ENCODE measurements at regions not wholly inside any gene's neighbourhood (a gene's known extent, or its start where the extent isn't known, plus 50 kb on each side); places are given as distances from the start of the nearest gene placed in this dataset.

GRCh38 chr13:50428183-50428877 lies 413.1 kb downstream of the KCNRG start:
- POLR2A ChIA-PET = interaction anchor here (1.3 kb wide), 1 partner anchor 9 kb away, joined by 5 read pairs; no protein-coding TSS in a partner anchor
- no peak overlapping the region for H3K4me3 Mint-ChIP-seq (ENCODE audit: unreplicated experiment)
- intact Hi-C loops (cut with micrococcal nuclease) = no loop called here
- H3K36me3 Mint-ChIP-seq (ENCODE audit: insufficient read depth, unreplicated experiment) = no peaks in the 10 kb centered on the region
- TF ChIP-seq CTCF (IDR thresholded peaks at IDR 0.05; ENCODE audit: unreplicated experiment) = no peak
- H3K9me3 Mint-ChIP-seq (ENCODE audit: unreplicated experiment) = no peaks in the 10 kb centered on the region
- BruUV-seq (replicated peaks) = no TSS peak
- CTCF ChIA-PET = no interaction called here
- DNase-seq (ENCODE audit: unreplicated experiment) = no peak
- H3K27me3 Mint-ChIP-seq (ENCODE audit: insufficient read depth, unreplicated experiment) = no peaks in the 10 kb centered on the region
- H3K4me1 Mint-ChIP-seq (ENCODE audit: insufficient read depth, unreplicated experiment) = no peaks in the 10 kb centered on the region
- H3K27ac Mint-ChIP-seq (ENCODE audit: low read depth, unreplicated experiment) = no peak overlapping the region

- H3K27ac Mint-ChIP-seq (ENCODE audit: low read depth, unreplicated experiment) = no peak overlapping the region
- BruUV-seq (replicated peaks) = no TSS peak
Observed at GRCh38 chr13:50435011-50435410, 408.5 kb downstream of the DLEU7 start.

GRCh38 chr13:50437252-50437651 lies 406.2 kb downstream of the DLEU7 start:
- no peak overlapping the region for H3K4me3 Mint-ChIP-seq (ENCODE audit: unreplicated experiment)
- TF ChIP-seq CTCF (IDR thresholded peaks at IDR 0.05; ENCODE audit: unreplicated experiment) = no peak
- H3K27me3 Mint-ChIP-seq (ENCODE audit: insufficient read depth, unreplicated experiment) = no peaks in the 10 kb centered on the region
- no peaks in the 10 kb centered on the region for H3K9me3 Mint-ChIP-seq (ENCODE audit: unreplicated experiment)
- no TSS peak for BruUV-seq (replicated peaks)
- no peak for DNase-seq (ENCODE audit: unreplicated experiment)
- ChIA-PET POLR2A (interaction anchor here (0.7 to 1.1 kb wide), 2 partner anchors 8 to 313 kb away, joined by 3 to 5 read pairs; no protein-coding TSS in a partner anchor), CTCF (interaction anchor here (0.6 to 1.2 kb wide), 5 partner anchors 10 to 347 kb away, joined by 3 to 4 read pairs (median 4); no protein-coding TSS in a partner anchor)
- intact Hi-C loops (cut with micrococcal nuclease) = no loop called here
- H3K36me3 Mint-ChIP-seq (ENCODE audit: insufficient read depth, unreplicated experiment) = no peaks in the 10 kb centered on the region
- H3K27ac Mint-ChIP-seq (ENCODE audit: low read depth, unreplicated experiment) = no peak overlapping the region
- H3K4me1 Mint-ChIP-seq (ENCODE audit: insufficient read depth, unreplicated experiment) = no peaks in the 10 kb centered on the region

More at GRCh38 chr13:50435011-50435410, 408.5 kb downstream of the DLEU7 start:
- H3K4me3 Mint-ChIP-seq (ENCODE audit: unreplicated experiment) = no peak overlapping the region
- DNase-seq (ENCODE audit: unreplicated experiment) = no peak
- intact Hi-C loops (cut with micrococcal nuclease) = no loop called here
- no peak for TF ChIP-seq CTCF (IDR thresholded peaks at IDR 0.05; ENCODE audit: unreplicated experiment)
- no peaks in the 10 kb centered on the region for H3K36me3 Mint-ChIP-seq (ENCODE audit: insufficient read depth, unreplicated experiment)
- H3K4me1 Mint-ChIP-seq (ENCODE audit: insufficient read depth, unreplicated experiment) = no peaks in the 10 kb centered on the region
- ChIA-PET CTCF (no interaction called here), POLR2A (interaction anchor here (0.7 to 1.8 kb wide), 4 partner anchors 8 to 34 kb away, joined by 3 to 5 read pairs (median 3); no protein-coding TSS in a partner anchor)
- H3K9me3 Mint-ChIP-seq (ENCODE audit: unreplicated experiment) = no peaks in the 10 kb centered on the region
- H3K27me3 Mint-ChIP-seq (ENCODE audit: insufficient read depth, unreplicated experiment) = no peaks in the 10 kb centered on the region

- no peaks in the 10 kb centered on the region for H3K9me3 Mint-ChIP-seq (ENCODE audit: unreplicated experiment)
- no peak overlapping the region for H3K27ac Mint-ChIP-seq (ENCODE audit: low read depth, unreplicated experiment)
- H3K4me3 Mint-ChIP-seq (ENCODE audit: unreplicated experiment) = no peak overlapping the region
- no peaks in the 10 kb centered on the region for H3K36me3 Mint-ChIP-seq (ENCODE audit: insufficient read depth, unreplicated experiment)
- TF ChIP-seq CTCF (IDR thresholded peaks at IDR 0.05; ENCODE audit: unreplicated experiment) = no peak
- H3K27me3 Mint-ChIP-seq (ENCODE audit: insufficient read depth, unreplicated experiment) = no peaks in the 10 kb centered on the region
- no peak for DNase-seq (ENCODE audit: unreplicated experiment)
- CTCF ChIA-PET = interaction anchor here (0.7 to 1.2 kb wide), 3 partner anchors 11 to 22 kb away, joined by 3 to 4 read pairs (median 3); no protein-coding TSS in a partner anchor
- no TSS peak for BruUV-seq (replicated peaks)
- H3K4me1 Mint-ChIP-seq (ENCODE audit: insufficient read depth, unreplicated experiment) = no peaks in the 10 kb centered on the region
- POLR2A ChIA-PET = interaction anchor here (1.1 kb wide), 1 partner anchor 9 kb away, joined by 5 read pairs; no protein-coding TSS in a partner anchor
- intact Hi-C loops (cut with micrococcal nuclease) = no loop called here
Observed at GRCh38 chr13:50438351-50438750, 405.1 kb downstream of the DLEU7 start.
